Hematopoietic multipotent progenitor cell treated with erythropoietin and hydrocortisone succinate and interleukin-3 and kit ligand, for 6 days (in vitro differentiated cells): ENCODE measurements at regions not wholly inside any gene's neighbourhood (a gene's known extent, or its start where the extent isn't known, plus 50 kb on each side); places are given as distances from the start of the nearest gene placed in this dataset.

ENCODE experiments used
- DNase-seq: peaks from one replicate; pipeline ENCODE4 v3.0.0-alpha.2; 2015

DNA sequence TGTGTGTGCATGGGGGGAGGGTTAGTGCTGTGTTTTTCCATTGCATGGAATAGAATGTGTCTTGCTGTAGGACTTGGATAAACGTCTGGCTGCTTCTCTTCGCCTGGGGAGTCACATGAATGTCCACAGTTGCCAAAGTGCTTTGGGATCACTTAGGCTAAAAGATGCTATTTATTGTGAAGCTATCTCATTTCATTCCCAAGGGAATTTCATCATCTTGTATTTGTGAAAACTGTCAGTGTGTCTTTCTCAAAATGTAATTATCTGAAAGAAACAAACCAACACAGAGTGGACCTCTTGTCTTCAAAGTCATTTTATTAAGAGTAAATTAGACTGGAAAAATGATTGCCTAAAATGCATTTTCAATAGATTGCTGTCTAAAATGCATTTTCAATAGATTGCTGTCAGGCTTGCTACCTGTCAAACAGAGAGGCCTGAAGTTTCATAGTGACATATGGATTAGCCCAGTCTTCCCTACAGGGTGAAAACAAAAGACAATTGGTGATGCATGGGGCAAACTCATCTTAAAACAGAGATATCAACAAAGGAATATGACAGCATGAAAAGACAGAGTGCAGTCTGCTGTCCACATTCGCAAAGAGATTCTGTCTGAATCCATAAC lies 117.1 kb upstream of the GOLIM4 start:
- no peak for DNase-seq

- no peak for DNase-seq
These were observed 109.7 kb upstream of the GOLIM4 start for GRCh38 chr3:168205451-168205850.

GRCh38 chr3:168197162-168197561 lies 101.4 kb upstream of the GOLIM4 start:
- DNase-seq, result no peak

- DNase-seq, result no peak
These were observed 96.1 kb upstream of the GOLIM4 start for GRCh38 chr3:168191856-168192255.

DNA sequence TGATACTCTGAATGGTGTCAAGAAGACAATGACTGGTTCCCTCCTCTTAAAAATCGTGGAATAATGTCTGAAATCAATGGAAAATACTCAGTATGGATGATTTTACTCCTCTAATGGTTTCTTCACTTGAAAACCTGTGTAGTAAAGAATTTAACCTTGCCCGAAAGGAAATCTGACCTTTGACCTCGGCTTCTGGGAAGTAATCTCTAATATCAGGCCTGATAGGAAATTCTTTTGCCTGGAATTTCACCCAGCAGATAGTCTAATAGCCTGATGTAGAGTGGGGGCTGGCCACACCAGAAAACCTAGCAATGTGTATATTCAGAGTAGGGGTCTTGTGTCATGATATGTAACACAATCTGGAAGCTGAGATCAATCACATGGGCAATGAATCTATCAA lies 91.5 kb upstream of the GOLIM4 start:
- DNase-seq, result no peak

DNA sequence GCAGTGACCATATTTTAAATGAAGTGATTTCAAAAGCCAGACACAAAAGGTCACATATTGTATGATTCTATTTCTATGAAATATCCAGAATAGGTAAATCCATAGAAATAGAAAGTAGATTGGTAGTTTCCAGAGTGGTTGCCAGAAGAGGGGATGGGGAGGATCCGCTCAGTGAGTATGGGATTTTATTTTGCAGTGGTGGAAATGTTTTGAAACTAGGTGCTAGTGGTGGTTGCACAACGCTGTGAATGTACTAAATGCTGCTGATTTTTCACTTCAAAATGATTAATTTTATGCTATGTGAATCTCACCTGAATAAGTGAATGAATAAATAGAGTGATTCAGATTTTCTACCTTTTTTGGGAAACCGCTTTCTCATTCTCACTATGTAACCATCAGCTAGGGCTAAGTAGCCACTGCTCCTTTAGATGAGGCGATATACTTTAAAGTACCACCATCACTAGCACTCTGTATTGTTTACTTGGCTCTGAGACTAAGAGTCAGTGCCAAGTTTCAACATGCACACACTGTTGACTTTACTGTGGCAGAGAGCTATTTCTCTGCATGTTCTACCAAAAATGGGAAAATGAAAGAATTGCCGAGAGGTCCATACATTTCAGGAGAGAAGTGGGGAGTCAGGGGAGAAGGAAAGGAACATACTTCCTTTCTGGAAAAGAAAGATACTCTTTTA lies 90.7 kb upstream of the GOLIM4 start:
- no peak for DNase-seq

DNA sequence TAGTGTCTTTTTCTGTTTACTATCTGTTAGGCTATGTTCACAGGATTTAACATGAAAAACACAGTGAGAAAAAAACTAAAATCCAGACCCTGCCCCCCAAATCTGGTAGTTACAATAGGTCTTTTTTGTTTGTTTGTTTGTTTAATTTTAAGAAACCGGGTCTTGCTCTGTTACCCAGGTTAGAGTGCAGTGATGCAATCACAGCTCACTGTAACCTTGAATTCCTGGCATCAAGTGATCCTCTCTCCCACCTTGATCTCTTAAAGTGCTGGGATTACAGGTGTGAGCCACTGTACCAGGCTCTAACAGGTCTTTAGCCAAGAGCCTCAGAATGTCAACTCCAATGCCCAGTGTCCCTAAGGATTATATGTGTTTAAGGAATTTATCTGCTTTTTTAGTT lies 88.0 kb upstream of the GOLIM4 start:
- no peak for DNase-seq

GRCh38 chr3:168168743-168169142 lies 73.0 kb upstream of the GOLIM4 start:
- peak; percentile 13 for DNase-seq

GRCh38 chr3:168165390-168166269 lies 69.9 kb upstream of the GOLIM4 start:
- DNase-seq, result peak; percentile 93

DNA sequence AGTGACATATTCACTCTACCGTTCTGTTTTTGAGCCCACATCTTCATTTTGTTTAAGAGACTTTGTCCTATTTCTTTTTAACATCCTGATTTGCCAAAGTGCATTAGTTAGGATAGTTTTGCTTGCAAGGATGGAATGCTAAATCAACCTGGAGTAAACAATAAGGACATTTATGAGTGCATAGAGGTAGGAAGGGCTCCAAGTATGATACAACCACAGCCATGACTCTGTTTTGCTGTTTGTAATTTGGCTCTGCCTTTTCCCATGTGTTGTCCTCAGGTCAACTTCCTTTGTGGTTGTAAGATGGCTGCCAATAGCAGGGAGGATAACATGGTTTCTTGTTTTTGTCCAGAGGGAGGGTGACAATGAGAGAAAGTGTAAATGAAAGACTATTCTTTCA lies 66.4 kb upstream of the GOLIM4 start:
- no peak for DNase-seq

GRCh38 chr3:168161696-168162095 lies 66.0 kb upstream of the GOLIM4 start:
- DNase-seq, result no peak

DNA sequence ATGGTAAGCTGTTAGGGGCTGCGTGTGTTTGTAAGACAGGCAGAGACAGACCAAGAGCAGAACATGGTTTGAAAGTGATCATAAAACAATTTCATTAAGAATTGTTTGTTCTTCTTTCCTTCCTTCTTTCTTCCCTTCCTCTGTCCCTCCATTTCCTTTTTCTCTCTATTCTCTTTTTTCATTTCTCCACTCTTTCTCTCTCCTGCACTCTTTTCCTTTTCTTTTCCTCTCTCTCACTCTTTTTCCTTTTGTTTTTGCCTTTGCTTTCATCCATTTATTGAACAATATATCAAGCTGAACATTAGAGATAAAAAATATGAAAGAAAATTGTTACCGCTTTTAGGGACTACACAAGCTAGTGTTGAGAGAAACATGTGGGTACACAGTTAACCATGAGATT lies 62.2 kb upstream of the GOLIM4 start:
- DNase-seq, result no peak

- DNase-seq, result peak; percentile 89
These were observed 61.5 kb upstream of the GOLIM4 start for GRCh38 chr3:168157099-168157700.

- peak; percentile 63 for DNase-seq
These were observed 60.8 kb upstream of the GOLIM4 start for GRCh38 chr3:168156479-168156878.

- no peak for DNase-seq
These were observed 59.6 kb upstream of the GOLIM4 start for GRCh38 chr3:168155303-168155702.

DNA sequence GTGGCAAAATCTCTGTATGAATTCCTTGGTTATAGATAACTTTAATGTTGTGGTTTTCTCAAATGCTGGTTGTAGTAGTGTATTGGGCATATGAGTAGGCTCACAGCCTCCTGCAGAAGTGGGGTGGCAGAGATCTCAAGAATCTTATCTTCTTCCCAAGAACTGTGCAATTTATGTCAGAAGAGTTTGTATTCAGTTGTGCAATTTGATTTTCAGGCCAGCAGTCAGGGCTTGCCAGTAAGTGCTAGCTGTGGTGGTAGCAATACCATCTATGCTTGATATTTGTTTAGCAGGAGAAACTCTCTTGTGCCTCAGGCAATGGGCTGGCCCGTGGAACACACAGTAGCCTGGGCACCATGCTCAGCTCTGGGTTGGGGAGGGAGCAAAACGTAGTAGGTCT lies 58.4 kb upstream of the GOLIM4 start:
- DNase-seq, result peak; percentile 57

DNA sequence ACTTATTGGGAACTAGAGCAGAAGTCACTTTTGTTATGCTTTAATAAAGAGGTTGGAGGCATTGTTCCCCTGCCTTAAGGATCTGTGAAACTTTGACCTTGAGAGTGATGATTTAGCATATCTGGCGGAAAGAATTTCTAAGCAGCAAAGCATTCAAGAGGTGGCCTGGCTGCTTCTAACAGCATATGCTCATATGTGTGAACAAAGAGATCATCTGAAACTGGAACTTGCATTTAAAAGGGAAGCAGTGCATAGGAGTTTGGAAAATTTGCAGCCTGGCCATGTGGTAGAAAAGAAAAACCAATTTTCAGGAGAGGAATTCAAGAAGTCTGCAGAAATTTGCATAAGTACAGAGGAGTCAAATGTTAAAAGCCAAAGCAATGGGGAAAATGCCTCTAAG lies 56.4 kb upstream of the GOLIM4 start:
- no peak for DNase-seq
